NCI-H2081 treated with DMSO at 0.1 percent for 48 hours (cell line): ENCODE measurements at regions not wholly inside any gene's neighbourhood (a gene's known extent, or its start where the extent isn't known, plus 50 kb on each side); places are given as distances from the start of the nearest gene placed in this dataset.

Experiments
- DNase-seq: peaks from one replicate; lab custom pipeline; 2025; lab: John Stamatoyannopoulos, UW

DNA sequence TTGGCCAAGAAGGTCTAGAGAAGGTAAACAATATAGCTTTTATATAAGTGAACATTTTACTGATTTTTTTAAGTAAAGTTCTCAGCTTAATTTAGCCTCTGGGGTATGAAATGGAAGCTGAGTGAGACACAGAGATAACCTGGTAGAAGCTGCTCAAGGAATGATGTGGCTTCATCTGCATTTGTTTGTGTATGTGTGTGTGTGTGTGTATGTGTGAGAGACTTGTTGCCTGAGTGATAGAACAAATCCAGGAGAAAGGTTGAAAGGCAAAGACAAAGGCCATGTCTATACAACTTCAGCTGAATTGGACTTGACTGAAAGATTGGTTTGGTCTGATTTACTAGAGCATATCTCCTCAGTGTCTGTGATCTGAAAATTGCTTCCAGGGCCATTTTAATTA, 63.6 kb downstream of the PCDH7 start:
- DNase-seq = no peak

DNA sequence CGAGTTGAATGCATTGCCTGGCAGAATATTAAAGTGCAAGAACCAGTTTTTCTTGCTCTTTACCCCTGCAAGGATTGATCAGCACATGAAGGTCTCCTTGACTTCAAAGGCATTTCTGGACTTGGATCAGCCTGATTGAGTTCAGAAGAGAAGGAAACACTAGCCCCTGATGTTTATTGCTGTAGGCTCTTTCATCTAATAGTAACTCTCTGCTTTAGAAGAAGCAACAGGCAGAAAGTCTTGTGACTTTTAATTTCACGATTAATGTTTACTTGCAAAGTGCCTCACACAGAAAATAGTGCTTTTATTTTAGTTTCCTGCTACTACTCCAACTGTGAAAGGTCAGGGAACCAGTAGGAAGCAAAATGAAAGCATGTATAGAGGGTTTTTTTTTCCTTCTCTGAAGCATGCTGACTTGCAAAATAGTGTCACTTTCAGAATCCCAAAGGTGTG, 69.1 kb downstream of the PCDH7 start:
- no peak for DNase-seq

DNA sequence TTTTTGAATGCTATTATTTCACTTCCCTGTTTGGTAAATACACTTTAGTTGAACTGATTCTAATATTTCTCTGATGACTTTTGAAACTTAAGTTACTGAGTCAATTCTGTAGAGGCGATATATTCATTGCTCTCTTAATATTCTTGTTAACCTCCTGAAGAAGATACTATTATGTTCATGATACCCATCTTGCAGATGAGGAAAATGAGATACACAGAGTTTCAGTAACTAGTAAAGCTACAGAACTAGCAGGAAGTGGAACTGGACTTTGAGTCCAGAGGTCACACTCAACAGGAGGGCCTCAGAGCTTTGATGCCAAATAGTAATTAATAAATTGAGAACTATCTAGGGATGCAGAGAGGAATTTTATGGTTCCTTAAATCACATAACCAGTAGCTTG, 70.0 kb downstream of the PCDH7 start:
- no peak for DNase-seq

DNA sequence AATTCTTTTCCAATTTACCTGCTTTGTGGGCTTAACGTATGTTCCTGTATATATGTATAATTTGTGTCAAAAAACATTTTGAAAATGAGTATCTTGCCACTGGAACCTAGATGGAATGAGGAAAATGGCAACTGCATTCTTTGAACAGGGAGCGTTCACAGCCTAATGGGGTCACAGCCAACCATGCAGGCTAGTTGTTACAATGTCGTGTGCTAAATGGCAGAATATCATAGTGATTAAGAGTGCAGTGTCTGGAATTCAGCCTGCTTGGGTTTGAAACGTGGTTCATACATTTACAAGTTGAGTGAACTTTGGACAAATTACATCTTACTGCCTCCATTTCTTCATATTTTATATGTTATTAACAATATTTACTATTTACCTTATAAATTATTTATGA, 70.8 kb downstream of the PCDH7 start:
- DNase-seq = no peak

DNA sequence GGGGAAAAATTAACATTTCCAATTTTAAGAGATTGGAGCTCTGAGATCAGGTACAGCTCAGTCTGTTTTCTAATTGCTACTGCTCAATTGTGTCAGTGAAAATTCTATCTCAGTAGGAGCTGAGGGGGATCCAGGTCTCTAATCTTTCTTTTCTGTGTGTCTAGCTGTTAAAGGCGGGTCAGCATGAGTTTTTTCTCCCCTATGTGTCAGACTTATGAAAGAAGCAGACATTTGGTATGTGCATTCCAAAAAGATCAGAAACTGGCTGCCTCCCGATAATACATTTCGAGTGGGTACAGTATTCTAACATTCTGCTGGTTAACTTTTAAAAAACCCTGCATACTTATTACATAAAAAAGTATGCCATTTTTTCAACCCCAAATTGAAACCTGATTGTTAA, 72.4 kb downstream of the PCDH7 start:
- no peak for DNase-seq

DNA sequence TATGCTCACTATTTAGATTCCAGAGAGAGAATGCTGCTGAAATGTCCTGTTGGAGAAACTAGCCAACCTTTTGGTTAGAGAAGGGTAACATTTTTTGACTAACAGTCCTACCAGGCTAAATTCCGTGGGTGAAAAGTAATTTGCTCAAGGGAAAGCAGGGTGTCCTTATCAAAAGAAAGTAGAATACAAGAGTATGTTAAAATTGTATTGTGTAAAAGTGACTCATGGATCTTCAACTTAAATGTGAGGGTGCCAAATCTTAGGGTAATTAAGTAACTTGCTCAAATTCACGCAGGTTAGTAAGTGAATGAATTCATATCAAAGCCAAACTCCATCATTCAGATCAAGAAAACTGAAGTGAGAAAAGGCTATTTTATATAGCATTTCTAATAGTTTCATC, 81.7 kb downstream of the PCDH7 start:
- DNase-seq = no peak

DNA sequence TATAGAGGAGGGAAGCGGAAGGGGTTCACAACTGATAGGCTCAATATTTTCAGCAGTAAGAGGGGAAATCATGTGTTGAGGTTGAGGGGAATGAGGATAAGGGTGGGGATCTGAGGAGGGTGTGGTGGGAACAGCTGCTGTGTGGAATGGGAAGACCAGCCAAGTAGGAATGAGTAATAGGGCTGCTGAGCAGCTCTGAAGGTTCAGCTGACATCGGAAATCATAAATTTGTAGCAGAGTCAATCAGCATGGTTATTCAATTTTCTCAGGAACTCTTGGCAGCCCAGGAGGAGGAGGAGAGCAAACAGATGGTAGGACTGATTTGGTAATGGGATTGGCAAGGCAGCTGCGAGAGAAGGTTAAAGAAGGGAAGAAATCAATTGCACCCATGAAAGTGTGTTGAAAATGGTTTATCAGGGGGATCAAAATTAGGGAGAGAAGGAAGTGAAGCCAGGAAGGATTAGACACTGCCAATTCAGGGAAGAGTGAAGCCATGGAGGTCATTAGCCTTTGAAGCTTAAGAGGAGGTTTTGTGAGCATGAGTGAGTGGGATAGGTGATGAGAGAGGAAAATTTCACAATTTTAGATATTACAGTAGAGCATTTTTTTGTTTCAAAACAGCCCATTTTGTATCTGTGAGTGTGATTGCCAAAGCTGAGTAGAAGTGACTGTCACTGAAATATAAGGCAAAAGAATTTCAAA, 82.6 kb downstream of the PCDH7 start:
- DNase-seq = no peak

DNA sequence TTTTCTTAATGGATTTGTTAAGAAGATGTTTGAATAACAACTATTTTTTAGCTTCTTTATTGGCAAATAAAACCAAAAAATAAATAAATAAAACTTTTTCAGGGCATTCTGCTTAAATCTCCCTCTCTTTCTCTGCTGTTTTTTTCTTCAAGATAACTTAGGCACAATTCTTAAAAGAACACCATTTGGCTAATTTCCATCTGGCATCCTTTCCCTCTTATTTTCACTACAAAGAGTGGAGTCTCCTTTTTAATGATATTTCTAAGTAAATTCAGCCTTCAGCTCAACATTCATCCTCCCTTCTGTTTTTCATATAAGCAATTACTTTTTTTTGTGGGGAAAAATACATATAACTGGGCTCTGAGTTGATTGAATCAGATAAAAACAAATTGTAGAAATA, 88.1 kb downstream of the PCDH7 start:
- no peak for DNase-seq

DNA sequence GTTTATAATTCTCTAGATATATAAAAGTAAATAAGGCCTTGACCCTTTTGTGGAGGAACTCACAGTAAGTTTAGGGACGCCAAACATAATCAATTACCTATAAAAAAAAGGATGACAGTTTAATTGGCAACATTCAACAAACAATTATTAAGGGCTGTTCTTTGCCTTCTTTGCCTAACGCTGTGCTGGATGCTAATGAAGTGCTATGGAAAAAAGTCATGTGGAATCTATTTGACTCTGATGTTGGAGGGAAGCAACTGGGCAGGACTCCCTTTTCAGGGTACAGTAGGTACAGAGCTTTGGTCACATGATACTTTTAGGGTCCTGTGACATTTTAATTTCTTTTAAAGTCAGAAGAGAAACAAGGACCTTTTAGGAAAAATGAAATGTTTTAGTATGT, 91.1 kb downstream of the PCDH7 start:
- no peak for DNase-seq

DNA sequence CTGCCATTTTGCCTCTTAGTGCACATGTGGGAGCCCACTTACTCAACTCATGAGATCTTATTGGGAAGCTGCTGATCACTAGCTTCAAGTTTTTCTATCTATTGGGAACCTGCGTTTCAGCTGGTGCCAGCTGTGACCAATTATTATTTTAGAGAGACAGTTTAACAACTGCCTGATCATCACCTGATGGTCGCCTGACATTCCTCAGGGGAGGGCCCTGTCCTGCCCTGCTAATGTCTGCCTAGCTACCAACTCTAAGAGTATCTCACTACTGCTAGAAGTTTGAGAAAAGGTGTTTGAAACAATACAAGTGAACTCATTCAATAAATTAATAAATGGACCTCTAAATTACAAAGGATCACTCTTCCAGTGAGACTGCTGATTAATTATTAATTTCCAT, 95.5 kb downstream of the PCDH7 start:
- DNase-seq = no peak

DNA sequence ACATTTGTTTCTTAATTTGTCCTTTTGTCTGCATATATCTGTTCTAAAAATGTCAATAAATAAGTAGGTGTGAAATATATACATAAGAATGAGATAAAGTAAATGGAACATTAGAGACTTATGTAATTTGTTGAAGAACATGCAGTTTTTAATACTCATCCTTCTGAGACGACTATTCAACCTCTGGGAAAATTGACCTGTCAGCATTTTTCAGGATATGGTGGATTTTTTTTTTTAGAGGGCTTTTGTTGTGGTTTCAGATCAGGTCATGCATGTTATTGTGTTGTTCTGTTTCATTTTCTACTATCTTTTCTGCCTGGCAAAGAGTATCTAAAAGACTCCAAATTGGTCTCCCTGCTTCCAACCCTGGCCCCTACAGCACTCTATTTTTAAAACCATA, 97.3 kb downstream of the PCDH7 start:
- DNase-seq = no peak

DNA sequence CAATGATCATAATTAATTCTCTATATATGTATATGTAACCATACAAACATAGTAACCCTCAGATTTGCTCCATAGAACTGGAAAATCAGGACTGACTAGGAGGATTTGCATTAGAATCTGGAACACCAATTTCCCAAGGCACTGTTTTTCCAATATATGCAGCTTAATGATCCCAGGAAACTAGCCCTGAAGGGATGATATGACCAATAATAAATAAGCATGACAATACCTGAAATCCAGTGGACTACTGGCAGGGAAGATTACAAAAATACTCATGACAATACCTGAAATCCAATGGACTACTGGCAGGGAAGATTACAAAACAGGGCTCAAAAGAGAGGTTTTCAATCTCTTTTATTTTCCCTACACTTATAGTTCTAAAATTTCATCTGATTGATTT, 98.4 kb downstream of the PCDH7 start:
- DNase-seq = no peak

DNA sequence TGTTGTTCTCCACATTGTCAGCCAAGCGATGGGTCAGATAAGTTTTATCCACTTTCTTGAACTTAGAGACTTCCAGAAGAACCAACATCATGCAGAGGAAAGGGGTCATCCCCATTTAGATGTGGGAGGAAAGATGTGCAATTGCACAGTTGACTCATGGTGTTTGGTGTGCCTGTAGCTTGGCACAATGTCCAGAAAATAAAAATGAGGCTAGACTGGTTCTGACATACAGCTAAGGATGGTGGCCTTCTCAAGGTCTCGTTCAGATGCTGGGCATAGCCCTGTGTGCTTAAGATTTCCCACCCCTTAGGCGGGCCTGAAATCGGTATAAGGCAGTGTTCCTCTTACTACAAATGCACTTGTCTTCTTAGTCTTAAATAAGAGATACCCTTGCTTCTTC, 101.1 kb downstream of the PCDH7 start:
- DNase-seq = no peak

DNA sequence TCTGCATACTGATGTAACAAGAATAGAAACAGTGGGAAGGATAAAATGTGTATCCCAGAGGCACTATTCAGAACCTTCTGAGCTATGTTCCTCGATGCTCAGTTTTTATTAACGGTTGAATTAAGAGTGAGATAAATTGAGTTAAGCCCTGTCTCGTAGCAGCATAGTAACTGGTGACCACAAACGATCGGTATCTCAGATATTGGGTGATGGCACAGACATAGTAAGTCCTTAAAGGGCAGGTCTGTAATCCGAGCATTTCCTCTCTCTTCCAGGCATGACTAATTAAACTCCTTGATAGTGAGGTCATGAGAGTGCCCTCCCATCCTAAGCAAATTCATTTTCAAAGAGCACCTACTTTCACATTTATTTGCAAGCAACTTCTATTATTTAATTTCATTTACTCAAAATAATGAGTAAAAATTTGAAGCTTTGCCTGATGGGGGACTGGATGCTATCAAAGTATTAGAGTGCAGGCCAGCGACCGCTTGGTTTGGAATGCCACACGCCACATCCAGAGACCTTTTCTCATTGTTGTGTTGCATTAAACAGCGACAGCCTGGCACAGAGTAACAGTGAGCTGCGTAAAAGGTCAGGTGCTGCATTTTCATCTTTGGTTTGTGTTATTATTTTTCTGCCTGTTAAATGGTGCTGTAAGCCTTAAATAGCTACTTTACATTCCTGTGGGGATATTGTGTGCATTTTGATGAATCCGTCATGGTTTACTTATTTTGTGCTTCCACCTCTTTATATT, 101.9 kb downstream of the PCDH7 start:
- DNase-seq = no peak

DNA sequence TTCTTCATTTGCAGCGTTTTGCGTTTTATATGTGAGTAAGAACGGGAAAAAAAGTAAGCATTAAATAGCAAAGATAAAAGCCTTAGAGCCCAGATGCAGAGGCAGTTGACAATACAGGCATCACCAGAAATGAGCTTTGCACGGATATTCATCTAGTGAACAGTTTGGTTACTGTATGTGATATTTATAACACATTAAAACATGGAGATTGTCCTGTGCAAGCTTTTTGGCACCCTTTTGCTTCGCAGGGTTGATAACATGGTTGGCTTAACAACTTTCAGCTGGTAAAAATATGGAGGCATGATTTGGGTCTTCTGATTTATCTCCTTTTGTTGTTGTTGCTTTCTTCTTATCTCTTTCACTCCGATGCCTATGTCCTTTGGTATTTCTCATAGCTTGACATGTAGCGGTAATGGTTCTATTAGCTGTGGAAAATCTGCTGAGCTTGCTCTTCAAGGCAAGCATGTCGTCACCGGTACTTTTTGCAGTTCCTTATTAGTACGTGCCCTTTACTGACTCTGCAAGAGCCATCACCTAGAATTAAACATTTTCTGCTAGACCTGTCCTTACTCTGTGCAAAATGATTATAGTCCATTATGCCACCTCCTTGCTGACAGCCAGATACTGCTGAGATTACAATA, 102.9 kb downstream of the PCDH7 start:
- no peak for DNase-seq

DNA sequence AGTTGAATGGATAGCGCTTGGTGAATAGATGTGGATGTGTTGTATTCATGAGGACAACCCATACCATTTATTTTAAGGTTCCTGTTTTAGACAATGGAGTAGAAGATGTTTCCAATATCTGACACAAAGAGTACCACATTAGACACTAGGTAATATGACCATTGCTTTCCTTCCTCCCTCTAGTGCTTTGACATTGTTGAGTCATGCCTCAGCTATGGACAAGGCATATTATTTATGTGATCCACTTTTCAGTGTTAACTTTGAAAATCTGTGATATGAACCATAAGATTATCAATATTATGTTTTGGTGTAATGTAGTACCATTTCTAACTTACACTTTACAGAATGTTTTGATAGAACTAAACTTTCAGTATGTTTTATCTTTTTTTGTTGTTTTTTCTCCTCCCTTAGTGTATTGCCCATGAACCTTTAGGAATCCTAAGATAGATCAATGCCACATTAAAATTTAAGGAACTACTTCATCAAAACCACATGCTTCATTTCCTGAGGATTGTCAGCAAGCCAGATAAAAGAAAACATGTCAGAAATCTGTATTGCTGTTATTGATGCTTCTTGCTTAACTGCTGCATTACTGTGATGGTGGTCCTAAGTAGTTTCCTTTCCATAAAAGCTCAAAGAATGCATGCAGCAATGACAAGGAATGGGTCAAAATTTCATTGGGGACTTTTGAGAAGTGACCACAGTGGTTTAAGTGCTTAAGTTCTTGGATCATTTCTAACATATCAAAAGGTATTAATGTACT, 105.0 kb downstream of the PCDH7 start:
- DNase-seq = no peak

DNA sequence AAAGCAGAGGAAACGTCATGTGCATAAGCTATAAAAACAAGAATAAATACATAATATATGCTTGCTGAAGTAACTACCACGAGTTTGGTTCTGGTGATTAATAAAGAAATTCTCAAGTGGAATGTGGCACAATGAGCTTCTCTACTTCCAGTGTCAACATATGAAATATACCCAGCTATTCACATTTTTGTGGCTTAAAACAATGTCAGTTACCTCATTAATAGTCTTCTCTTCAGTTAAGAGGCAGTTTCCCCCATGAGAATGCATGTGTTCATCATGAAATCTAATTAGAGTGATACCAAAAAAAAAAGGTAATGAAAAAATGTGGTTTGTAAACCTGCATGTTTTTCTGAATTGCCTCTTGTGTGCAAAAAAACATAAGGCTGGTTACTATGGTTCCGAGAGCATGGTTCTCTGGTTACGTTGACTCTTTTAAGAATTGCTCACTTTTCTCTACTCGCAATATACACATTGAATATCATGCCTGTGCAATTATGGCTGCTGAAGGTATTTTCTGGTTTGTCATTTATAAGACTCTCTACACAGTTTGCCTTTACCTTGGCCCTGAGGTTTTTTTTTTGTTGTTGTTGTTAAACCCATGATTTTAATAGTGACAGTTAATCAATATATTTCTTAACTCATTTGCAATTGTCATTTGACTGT, 108.2 kb downstream of the PCDH7 start:
- no peak for DNase-seq

DNA sequence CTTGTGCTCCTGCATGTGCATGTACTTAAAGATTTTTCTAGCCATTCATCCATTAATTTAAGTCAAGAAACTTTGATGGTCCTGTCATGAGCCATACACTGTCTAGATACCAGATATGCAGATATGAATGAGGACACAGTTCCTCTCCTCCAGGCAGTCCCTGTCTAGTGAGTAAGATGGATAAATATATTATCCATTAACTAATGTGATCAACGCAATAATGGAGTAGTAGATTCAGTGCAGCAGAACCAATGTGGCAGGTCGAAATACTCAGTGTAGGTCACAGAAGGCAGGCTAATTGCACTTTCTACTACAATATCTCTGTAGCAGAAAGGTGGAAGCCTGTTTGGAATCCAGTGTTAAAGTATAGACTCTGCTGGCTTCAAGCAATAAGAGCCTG, 112.5 kb downstream of the PCDH7 start:
- DNase-seq = no peak

DNA sequence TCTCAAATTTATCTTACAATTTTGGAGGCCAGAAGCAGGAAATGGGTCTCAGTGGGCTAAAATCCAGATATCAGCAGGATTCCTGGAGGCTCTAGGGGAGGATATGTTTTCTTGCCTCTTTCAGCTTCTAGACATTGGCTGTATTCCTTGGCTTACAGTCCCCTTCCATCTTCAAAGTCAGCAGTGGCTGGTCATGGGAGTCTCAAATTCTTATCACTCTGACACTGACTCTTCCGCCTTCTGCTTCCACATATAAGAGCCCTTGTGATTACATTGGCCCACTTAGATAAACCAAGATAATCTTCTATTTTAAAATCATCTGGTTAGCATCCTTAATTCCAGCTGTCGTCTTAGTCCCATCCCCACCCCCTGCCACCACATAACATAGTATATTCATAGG, 113.0 kb downstream of the PCDH7 start:
- DNase-seq = no peak

DNA sequence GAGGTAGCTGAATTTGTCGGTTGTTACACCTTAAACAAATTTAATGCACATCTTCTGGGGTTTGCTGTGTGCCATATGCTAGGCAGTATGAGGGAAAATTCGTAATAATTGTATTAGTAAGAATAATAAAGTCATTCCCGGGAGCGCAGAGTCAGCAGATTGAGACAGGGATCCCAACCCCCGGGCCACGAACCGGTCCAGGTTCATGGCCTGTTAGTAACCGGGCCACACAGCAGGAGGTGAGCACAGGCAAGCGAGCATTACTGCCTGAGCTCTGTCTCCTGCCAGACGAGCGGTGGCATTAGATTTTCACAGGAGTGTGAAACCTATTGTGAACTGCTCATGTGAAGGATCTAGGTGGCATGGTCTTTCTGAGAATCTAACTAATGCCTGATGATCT, 114.9 kb downstream of the PCDH7 start:
- DNase-seq = no peak

DNA sequence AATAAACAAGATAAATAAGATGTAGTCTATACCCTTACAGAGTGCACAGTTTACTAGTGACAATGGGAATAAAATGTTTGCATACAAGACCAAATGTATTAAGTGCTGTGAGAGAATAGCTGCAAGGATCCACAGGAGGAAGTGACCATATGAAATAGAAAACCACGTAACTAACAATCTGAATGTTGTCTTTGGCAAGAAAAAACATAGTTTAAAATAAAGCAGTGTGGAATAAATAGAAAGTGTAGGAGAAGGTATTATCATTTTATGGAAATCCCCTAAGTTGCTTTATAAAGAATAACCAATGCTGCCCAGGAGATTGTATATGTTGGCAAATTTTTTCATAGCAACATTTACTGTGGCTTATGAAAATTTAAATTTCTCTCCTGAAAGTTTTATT, 116.1 kb downstream of the PCDH7 start:
- no peak for DNase-seq

DNA sequence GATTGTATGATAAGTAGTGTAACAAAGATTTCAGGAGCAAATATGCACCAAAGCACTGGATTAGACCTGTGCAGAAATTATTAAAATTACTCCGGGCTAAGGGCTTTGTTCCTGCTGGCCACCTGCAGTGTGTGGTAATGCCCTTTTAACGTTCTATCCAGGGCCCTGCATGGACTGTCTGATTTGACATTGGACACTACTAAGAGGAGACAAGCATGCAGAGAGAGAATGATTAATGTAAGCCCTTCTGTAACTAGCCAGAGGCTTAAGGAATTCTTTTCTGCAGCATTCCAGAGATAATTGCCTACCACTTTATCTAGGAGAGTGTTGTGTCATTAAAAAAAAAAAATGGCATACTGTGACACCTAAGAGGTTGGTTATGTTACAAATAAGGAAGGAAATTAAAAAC, 117.0 kb downstream of the PCDH7 start:
- no peak for DNase-seq
